HG03575 (cell line): ENCODE measurements at regions not wholly inside any gene's neighbourhood (a gene's known extent, or its start where the extent isn't known, plus 50 kb on each side); places are given as distances from the start of the nearest gene placed in this dataset.
"Not testable (repeated sequence)": the region's sequence is repeated elsewhere in the genome, so short reads cannot be mapped to it uniquely, and the experiment has no call there.

ENCODE experiments used
- ATAC-seq: cut with Tn5 transposase; IDR thresholded peaks from one replicate; pipeline ENCODE4 v1.9.1; 2021; ENCODE audit not compliant: unreplicated experiment, insufficient number of reproducible peaks, low FRiP score; ENCODE audit errors: extremely low read depth

DNA sequence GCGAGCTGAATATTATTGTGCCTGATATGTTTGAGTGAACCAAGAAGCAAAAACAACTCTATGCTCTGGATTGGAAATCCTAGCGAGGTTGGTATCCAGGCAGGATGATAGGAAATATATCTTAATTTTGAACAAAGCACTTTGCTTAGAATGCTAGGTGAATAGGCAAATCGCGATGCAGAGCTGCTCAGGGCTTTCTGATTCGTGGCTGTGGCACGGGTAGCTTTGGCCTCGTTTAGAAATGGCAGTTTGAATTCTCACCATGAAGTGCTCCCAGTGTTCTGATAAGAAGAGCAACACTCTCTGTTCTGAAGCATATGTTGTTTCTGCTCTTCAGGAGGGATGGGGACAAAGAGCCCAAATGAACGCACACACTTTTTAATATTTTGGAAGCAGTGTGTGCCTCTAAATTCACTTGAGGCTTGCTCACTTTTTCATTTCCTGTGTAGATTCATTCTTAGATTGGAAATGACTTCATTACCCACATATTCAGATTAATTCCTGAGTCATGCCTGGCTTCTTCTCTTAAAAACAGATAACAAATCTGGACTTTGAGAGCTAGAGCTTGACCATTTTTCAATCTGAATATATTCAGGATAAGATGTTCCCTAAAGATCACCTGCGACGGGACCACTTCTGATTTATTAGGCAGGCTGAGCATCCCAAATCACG lies 200.9 kb downstream of the RPAP3 start:
- no peak for ATAC-seq

DNA sequence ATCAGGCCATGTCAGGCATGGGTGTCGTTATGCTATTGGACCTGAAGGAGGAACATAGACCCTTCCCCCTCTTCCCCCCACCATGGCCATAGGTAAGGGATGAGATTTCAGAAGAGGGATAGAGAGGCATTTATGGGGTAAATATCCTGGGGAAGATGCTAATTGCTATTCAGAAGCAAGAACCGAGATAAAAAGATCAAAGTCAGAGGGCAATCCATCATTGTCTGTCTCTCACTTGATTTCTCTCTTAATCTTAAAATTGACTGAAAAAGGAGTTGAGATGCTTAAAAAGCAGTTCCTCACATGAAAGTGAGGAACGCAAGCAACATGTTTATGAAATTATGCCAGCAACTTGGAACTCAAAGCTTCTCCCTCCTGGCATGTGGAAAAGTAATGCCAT lies 212.0 kb downstream of the RPAP3 start:
- no peak for ATAC-seq

DNA sequence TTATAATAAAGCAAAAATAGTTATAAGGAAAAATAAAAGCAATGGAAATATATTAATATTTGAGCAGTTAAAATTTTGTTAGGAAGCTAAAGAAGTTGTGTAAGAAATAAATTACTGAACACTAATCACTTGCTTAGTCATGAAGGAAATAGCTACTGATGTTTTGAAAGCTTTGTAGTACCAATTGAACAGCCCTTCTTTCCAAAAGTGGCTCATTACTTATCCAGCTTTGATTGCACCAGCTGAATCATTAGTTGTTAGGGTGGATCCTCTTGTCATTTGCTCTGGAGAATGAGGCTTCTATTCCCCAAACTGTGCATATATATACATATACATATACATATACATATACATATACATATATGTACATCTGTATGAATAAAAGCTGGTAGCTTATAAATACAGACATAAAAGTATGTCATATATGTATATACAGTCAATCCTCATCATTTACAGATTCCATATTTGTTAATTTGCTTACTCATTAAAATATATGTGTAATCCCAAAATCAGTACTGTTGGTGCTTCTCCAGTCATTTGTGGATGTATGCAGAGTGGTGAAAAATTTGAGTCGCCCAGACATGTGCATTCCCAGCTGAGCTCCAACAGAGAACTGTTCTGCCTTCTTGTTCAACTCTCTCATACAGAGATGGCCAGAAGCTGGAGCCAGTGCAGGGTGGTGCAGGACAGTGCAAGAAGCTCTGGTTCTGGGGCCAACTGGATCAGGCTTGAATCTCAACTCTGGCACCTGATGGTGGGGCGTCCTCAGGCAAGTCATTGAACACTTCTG lies 214.1 kb downstream of the RPAP3 start:
- ATAC-seq = no peak

DNA sequence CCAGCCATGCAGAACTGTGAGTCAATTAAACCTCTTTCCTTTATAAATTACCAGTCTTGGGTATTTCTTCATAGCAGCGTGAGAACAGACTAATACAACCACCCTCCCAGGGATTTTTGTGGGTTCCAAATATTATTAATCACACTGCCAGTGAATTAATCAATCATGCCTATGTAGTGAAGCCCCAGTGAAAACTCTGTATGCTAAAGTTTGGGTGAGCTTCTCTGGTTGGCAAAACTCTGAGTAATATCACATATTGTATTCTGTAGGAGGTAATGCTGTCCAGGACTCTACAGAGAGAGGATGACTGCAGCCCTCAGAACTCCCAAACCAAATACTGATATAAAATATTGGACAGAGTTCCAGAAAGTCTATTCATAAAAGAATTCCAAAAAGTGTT lies 216.9 kb downstream of the RPAP3 start:
- ATAC-seq = no peak

DNA sequence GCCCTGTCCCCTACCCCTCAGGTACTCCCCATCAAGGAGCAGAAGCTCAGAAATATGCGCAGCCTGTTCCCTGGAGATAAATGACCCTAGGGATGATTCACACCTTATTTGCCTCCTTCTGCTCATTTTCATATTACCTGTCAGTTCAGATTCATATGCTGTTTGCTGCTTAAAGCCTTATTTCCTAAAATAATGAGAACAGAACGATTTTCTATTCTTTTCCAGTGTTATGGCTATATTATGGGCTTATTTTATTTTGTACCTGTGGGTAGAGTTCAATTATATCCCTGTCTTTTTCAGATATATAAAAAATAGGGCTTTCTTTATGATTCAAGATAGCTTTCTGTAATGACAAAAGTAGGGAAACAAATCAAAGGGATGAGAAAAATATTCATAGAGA lies 224.8 kb downstream of the RPAP3 start:
- ATAC-seq = no peak

DNA sequence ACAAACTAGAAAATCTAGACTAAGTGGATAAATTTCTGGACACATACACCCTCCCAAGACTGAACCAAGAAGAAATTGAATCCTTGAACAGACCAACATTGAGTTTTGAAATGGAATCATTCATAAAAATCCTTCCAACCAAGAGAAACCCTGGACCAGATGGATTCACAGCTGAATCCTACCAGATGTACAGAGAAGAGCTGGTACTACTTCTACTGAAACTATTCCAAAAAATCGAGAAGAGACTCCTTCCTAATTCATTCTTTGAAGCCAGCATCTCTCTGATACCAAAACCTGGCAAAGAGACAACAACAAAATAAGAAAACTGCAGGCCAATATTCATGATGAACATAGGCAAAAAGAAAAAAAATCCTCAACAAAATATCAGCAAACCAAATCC lies 227.4 kb downstream of the RPAP3 start:
- no peak for ATAC-seq

DNA sequence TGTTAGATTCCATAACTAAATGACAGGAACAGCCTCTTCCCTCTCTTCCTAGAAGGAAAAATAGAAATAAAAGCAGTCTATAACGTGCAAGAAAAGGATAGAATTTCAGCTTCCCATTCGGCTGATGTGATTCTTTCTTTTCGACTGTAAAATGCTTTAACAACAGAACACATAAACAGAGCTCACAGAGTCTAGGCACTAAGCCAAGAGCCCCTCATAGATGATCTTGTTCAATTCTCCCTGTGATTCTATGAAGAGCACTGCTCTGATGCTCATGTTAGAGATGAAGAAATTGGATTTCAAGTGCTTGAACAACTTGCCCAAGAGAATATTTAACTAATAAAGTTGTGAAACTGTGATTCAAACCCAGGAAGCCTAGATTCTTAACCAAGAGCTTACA lies 232.7 kb downstream of the RPAP3 start:
- no peak for ATAC-seq

DNA sequence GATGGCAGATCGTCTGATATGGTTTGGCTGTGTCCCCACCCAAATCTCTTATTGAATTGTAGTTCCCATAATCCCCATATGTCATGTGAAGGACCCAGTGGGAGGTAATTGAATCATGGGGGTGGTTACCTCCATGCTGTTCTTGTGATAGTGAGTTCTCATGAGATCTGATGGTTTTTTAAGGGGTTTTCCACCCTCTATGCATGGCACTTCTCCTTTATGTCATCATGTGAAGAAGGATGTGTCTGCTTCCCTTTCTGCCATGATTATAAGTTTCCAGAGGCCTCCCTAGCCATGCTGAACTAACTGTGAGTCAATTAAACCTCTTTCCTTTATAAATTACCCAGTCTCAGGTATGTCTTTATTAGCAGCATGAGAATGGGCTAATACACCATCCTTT lies 235.5 kb downstream of the RPAP3 start:
- ATAC-seq = not testable (repeated sequence)

DNA sequence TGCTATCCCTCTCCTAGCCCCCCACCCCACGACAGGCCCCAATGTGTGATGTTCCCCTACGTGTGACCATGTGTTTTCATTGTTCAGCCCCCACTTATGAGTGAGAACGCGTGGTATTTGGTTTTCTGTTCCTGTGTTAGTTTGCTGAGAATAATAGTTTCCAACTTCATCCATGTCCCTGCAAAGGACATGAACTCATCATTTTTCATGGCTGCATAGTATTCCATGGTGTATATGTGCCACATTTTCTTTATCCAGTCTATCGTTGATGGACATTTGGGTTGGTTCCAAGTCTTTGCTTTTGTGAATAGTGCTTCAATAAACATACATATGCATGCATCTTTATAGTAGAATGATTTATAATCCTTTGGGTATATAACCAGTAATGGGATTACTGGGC lies 241.9 kb downstream of the RPAP3 start:
- ATAC-seq = not testable (repeated sequence)

DNA sequence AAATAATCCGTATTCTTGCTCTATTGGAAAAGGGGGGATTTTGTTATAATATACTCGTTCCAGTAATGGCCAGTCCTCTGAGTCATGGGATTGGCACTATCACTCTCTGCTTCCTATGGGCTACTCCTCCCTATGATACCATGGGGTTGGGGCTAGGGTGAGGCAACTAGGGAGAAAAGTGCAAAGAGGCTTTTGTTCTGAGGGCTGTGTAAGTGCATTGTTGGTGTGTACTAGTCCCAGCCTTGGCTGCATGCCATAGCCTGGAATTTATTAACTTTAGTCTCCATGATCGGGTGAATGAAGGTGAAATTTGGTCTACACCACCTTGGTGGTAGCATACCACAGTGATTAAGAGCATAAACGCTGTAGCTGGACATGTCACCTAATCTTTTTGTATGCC lies 247.6 kb downstream of the RPAP3 start:
- ATAC-seq = no peak

DNA sequence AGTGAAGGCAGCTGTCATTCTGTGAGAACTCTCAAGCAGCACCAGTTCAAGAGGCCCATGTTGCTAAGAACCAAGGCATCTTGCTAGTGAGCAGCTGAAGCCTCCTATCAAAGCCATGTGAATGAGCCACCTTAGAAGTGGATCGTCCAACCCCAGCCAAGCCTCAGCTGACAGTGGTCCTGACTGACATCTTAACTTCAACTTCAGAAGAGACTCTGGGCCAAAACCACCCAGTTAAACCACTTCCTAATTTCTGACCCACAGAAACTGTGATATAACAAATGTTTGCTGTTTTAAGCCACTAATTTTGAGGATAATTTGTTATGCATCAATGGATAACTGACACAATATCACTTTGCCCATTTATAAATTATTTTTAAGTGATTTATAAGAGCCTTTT lies 256.0 kb downstream of the RPAP3 start:
- no peak for ATAC-seq

DNA sequence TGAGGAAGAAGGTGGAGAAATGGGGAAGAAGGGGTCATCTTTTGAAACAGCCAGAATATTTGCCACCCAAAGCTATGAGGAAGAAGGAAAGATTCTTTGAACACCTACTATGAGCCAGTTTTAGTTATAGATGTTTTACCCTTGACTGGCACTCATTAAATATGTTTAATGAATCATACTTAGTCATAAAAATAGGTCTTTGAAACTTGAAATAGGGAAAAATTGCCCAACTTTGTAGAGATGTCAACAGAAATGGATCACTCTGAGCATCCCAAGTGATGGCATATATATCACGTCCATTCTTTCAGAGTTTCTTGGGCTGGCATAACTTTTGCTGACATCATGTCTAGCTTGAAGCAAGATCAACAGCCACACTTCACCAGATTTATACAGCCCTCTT lies 263.5 kb downstream of the RPAP3 start:
- no peak for ATAC-seq

DNA sequence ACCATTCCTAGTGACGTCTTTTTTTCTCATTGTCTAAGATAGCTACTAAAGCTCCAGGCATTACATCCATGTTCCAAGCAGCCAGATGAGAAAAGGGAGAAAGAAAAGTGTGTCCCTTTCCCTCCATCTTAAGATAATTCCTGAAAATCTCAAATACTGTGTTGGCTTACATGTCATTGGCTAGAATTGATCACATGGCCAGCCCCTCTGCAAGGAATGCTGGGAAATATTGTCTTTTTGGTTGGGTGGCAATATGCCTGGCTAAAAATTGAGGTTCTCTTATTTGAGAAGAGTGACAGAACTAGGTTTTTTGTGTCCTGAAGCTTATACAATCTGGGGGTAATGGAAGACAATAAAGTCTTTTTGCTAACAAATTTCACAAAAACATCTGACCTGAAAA lies 264.3 kb downstream of the RPAP3 start:
- no peak for ATAC-seq

DNA sequence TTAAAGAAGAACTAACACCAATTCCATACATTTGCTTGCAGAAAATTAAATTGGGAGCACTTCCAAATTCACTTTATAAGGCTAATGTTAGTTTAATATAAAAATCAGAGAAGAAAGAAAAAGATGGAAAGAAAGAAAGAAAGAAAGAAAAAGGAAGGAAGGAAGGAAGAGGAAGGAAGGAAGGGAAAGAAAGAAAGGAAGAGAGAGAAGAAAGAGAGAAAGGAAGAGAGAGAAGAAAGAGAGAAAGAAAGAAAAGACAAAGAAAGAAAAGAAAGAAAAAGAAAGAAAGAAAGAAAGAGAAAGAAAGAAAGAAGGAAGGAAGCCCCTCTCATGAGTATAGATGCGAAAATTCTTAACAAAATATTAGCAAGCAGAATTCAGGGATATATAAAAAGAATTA lies 267.7 kb downstream of the RPAP3 start:
- no peak for ATAC-seq

DNA sequence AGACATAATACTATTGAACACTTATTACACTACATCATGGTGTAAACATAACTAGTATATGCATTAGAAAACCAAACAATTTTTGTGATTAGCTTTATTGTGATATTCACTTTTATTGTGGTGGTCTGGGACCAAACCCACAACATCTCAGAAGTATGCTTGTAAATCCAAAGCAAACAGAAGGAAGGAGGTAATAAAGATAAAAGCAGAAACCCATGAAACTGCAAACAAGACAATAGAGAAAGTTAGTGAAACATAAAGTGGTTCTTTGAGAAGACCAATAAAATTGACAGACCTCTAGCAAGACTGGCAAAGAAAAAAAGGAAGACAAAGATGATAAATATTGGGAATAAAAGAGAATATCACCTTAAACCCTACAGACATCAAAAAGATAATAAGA lies 268.3 kb downstream of the RPAP3 start:
- ATAC-seq = no peak

DNA sequence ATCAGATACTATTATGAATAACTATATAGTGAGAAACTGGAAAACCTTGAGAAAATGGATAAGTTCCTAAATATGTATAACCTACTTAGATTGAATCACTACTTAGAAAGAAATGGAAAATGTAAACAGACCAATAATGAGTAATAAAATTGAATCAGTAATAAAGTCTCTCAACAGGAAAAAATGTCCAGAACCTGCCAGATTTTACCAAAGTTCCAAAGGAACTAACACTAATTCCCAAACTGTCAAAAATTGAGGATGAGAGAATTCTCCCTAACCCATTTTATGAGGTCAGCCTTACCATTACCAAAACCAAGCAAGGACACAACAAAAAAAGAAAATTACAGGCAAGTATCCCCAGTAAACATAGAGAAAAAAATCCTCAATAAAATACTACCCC lies 272.0 kb downstream of the RPAP3 start:
- no peak for ATAC-seq

DNA sequence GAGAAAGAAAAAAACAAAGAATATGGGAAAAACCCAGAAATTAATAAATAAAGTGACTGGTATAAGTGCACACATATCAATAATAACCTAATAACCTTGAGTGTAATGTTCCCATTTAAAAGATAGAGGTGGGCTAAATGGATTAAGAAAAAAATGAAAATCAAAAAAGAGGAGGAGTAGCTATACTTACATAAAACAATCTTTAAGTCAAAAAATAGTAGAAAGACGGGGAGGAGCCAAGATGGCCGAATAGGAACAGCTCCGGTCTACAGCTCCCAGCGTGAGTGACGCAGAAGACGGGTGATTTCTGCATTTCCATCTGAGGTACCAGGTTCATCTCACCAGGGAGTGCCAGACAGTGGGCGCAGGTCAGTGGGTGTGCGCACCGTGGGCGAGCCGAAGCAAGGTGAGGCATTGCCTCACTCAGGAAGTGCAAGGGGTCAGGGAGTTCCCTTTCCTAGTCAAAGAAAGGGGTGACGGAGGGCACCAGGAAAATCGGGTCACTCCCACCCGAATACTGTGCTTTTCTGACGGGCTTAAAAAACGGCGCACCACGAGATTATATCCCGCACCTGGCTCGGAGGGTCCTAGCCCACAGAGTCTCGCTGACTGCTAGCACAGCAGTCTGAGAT lies 279.0 kb downstream of the RPAP3 start:
- ATAC-seq = not testable (repeated sequence)

DNA sequence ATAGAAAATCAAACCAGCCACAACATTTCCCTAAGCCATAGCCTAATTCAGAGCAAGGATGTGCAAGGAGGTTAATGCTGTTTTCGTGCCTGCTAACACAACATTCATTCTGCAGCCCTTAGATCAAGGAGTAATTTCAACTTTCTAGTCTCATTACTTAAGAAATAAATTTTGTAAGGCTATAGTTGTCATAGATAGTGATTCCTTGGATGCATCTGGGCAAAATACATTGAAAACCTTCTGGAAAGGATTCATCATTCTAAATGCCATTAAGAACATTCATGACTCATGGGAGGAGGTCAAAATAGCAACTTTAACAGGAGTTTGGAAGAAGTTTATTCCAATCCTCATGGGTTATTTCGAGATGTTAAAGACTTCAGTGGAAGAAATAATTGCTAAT lies 283.2 kb downstream of the RPAP3 start:
- no peak for ATAC-seq

DNA sequence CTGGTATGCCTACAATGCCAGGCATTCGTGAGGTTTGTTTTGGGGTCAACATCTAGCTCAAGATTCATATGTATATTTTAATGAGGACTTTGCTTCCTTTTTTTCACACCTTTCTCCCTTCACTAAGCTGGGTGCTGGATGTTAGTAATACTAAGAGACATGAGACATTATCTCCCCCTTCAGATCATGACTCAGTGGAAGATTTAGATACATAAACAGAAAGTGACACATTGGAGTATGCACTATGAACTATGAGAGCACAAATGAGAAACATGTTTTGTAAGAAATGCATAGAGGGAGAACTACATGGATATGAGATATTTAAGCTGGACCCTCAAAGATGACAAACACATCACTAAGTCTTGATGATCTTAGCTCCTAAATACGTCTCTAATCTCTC lies 286.3 kb downstream of the RPAP3 start:
- ATAC-seq = no peak

DNA sequence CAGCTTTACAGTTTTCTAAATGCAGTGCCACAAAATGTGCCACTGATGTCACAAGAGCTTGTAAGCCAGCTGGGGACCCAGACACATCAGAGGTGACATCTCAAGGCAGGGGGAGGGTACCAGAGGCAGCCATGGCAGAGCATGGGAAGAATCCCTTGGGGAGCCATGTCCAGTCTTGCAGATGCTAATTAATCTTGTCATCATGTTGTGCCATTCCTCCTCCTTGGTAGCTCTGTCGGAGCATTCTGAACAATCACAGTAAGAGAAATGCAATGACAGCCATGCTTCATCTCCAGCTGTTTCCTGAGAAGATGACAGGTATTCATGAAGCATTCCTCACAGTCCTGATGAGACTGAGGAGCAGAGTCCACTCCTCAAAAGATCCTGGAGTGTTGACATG lies 287.9 kb downstream of the RPAP3 start:
- no peak for ATAC-seq
